ENCODE measurements at regions not wholly inside any gene's neighbourhood (a gene's known extent, or its start where the extent isn't known, plus 50 kb on each side); places are given as distances from the start of the nearest gene placed in this dataset.

GRCh38 chr3:64865839-64866570 lies 178.2 kb upstream of the ADAMTS9 start:
- no peak for DNase-seq (ENCODE audit: low read depth, low spot score)
- 6% methylated on average over 4 of the region's 4 CpGs for WGBS (ENCODE audit: insufficient coverage, insufficient replicate concordance, low lambda C conversion rate, missing lambda C conversion rate)
- ATAC-seq = no peak
- in situ Hi-C loops (cut with MboI) (no loop called here), intact Hi-C loops (cut with micrococcal nuclease; ENCODE audit: unreplicated experiment) (no loop called here)
- ChIA-PET POLR2A (no interaction called here), RAD21 (ENCODE audit: unreplicated experiment) (no interaction called here), SMC1A (ENCODE audit: uncharacterized antibody, unreplicated experiment) (no interaction called here), CTCF (no interaction called here)
- Histone ChIP-seq H3K4me2 (ENCODE audit: control insufficient read depth, insufficient read depth) (no peak overlapping the region), H3K79me2 (ENCODE audit: control insufficient read depth, insufficient read depth, low read length) (no peaks in the 10 kb centered on the region), H3K36me3 (ENCODE audit: control insufficient read depth in 2 of 2, insufficient read depth in 2 of 2, low read length in 1 of 2) (no peaks in the 10 kb centered on the region), H4K20me1 (ENCODE audit: control insufficient read depth, insufficient read depth) (no peaks in the 10 kb centered on the region), H3K9ac (ENCODE audit: control insufficient read depth, insufficient read depth, low read length) (no peak overlapping the region), H3K27ac (ENCODE audit: control insufficient read depth, insufficient read depth) (no peak overlapping the region), H3K4me1 (ENCODE audit: control insufficient read depth, insufficient read depth, low read length) (no peaks in the 10 kb centered on the region), H2AFZ (ENCODE audit: control insufficient read depth, low read depth, low read length) (no peak overlapping the region), H3K4me3 (no peak overlapping the region), H3K9me3 (replicated peaks; ENCODE audit: control insufficient read depth, insufficient read depth, low read length) (no peaks in the 10 kb centered on the region), H3K27me3 (replicated peaks in 1 of 2; ENCODE audit: control insufficient read depth in 2 of 2, insufficient read depth in 2 of 2, low read length in 1 of 2) (no peaks in the 10 kb centered on the region)
- FAIRE-seq = no peak
- TF ChIP-seq IKZF1 (conservative IDR thresholded peaks at IDR 0.05) (no peak), HDAC2 (IDR thresholded peaks at IDR 0.05) (no peak), RBBP5 (conservative IDR thresholded peaks at IDR 0.05) (no peak), ZNF622 (IDR thresholded peaks at IDR 0.05) (no peak), SMC3 (IDR thresholded peaks at IDR 0.05; ENCODE audit: borderline replicate concordance, low read length) (no peak), RUNX3 (IDR thresholded peaks at IDR 0.05; ENCODE audit: low read length) (no peak), KAT2A (conservative IDR thresholded peaks at IDR 0.05; ENCODE audit: control insufficient read depth, low read depth, low read length) (no peak), NFYB (IDR thresholded peaks at IDR 0.05; ENCODE audit: insufficient read depth, low read depth, low read length) (no peak), JUNB (IDR thresholded peaks at IDR 0.05) (no peak), CEBPZ (IDR thresholded peaks at IDR 0.05; ENCODE audit: low read depth, low read length) (no peak), NBN (IDR thresholded peaks at IDR 0.05) (no peak), MTA3 (IDR thresholded peaks at IDR 0.05; ENCODE audit: borderline replicate concordance, low read length) (no peak), IRF5 (IDR thresholded peaks at IDR 0.05; ENCODE audit: borderline replicate concordance) (no peak), SRF (IDR thresholded peaks at IDR 0.05; ENCODE audit: low read depth in 2 of 2, low read length in 2 of 2) (no peak)
- TF ChIP-seq, protein P1, sequence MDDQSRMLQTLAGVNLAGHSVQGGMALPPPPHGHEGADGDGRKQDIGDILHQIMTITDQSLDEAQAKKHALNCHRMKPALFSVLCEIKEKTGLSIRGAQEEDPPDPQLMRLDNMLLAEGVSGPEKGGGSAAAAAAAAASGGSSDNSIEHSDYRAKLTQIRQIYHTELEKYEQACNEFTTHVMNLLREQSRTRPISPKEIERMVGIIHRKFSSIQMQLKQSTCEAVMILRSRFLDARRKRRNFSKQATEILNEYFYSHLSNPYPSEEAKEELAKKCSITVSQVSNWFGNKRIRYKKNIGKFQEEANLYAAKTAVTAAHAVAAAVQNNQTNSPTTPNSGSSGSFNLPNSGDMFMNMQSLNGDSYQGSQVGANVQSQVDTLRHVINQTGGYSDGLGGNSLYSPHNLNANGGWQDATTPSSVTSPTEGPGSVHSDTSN (IDR thresholded peaks at IDR 0.05; ENCODE audit: insufficient replicate concordance, low read depth, low read length) = no peak
- BruUV-seq (replicated peaks) = no TSS peak

Measured in GM12878 (cell line).